IMR-90 (cell line): ENCODE measurements at regions not wholly inside any gene's neighbourhood (a gene's known extent, or its start where the extent isn't known, plus 50 kb on each side); places are given as distances from the start of the nearest gene placed in this dataset.

Experiments
- ATAC-seq: fragments of 200-7000 bp; cut with Tn5 transposase; 2 replicates; pipeline ENCODE4 v1.9.1; 2020; ENCODE audit warnings: low read depth, mild to moderate bottlenecking, moderate library complexity
- BruUV-seq: library from RNA; stranded (reverse); fragments of 400-500 nt; replicated peaks from 2 replicates; lab custom pipeline; 2021; lab: Mats Ljungman, UMichigan
- CTCF ChIA-PET: fragments of 300-600 bp; formaldehyde crosslinking; extraction: SDS; loops from one replicate; lab custom pipeline; 2021; ENCODE audit warnings: antibody characterized with exemption; lab: Yijun Ruan, JAX
- POLR2A ChIA-PET: fragments of 300-600 bp; sonication (Branson Sonifier 250); formaldehyde crosslinking; loops from one replicate; lab custom pipeline; 2022; ENCODE audit warnings: antibody characterized with exemption; ENCODE audit not compliant: unreplicated experiment; lab: Charles Lee
- DNase-seq: peaks from one replicate; pipeline ENCODE4 v3.0.0; 2013
- H2AFZ ChIP-seq: replicated peaks from 2 replicates; pipeline ENCODE3; 2013; ENCODE audit warnings: low read length, mild to moderate bottlenecking; ENCODE audit not compliant: poor library complexity
- H2AK5ac ChIP-seq: 2 replicates; pipeline ENCODE4 v1.6.1; 2013; ENCODE audit warnings: low read depth, low read length, inconsistent platforms
- H2AK9ac ChIP-seq: replicated peaks from 2 replicates; pipeline ENCODE3; 2013; ENCODE audit warnings: mild to moderate bottlenecking, low read depth, low read length, moderate library complexity; ENCODE audit not compliant: poor library complexity
- H2BK120ac ChIP-seq: 2 replicates; pipeline ENCODE4 v1.6.1; 2013; ENCODE audit warnings: low read depth, low read length, inconsistent platforms
- H2BK15ac ChIP-seq: 3 replicates; pipeline ENCODE4 v1.6.1; 2013; ENCODE audit warnings: low read depth, low read length, inconsistent platforms
- H2BK20ac ChIP-seq: 2 replicates; pipeline ENCODE4 v1.6.1; 2013; ENCODE audit warnings: low read depth, mild to moderate bottlenecking, inconsistent platforms, low read length, moderate library complexity
- H2BK5ac ChIP-seq: 2 replicates; pipeline ENCODE4 v1.6.1; 2013; ENCODE audit warnings: mild to moderate bottlenecking, low read depth, low read length, inconsistent platforms; ENCODE audit not compliant: poor library complexity, severe bottlenecking
- H3K14ac ChIP-seq: replicated peaks from 2 replicates; pipeline ENCODE4 v1.6.1; 2013; ENCODE audit warnings: low read depth, low read length, inconsistent platforms
- H3K18ac ChIP-seq: 2 replicates; pipeline ENCODE4 v1.6.1; 2013; ENCODE audit warnings: low read depth, low read length, control low read depth
- H3K23ac ChIP-seq: 2 replicates; pipeline ENCODE4 v1.6.1; 2013; ENCODE audit warnings: low read depth, low read length, inconsistent platforms
- H3K27ac ChIP-seq: 2 replicates; pipeline ENCODE4 v1.5.1; 2013; ENCODE audit warnings: mild to moderate bottlenecking, control low read depth, low read length; ENCODE audit not compliant: insufficient read depth
- H3K27me3 ChIP-seq: 2 replicates; pipeline ENCODE4 v1.6.1; 2013; ENCODE audit warnings: low read length; ENCODE audit not compliant: control insufficient read depth, insufficient read depth
- H3K36me3 ChIP-seq: 2 replicates; pipeline ENCODE4 v1.6.1; 2013; ENCODE audit warnings: low read length, mixed read lengths; ENCODE audit not compliant: control insufficient read depth, insufficient read depth
- H3K4ac ChIP-seq: 2 replicates; pipeline ENCODE4 v1.6.1; 2013; ENCODE audit warnings: low read depth, low read length, inconsistent platforms
- H3K4me1 ChIP-seq: 2 replicates; pipeline ENCODE4 v1.6.1; 2013; ENCODE audit warnings: low read length, mixed read lengths; ENCODE audit not compliant: control insufficient read depth, insufficient read depth
- H3K4me2 ChIP-seq: 2 replicates; pipeline ENCODE4 v1.6.1; 2013; ENCODE audit warnings: low read depth, mild to moderate bottlenecking, control low read depth, low read length, moderate library complexity
- H3K4me3 ChIP-seq: 2 replicates; pipeline ENCODE4 v1.5.1; 2013; ENCODE audit warnings: low read depth, mild to moderate bottlenecking, control low read depth, low read length, moderate library complexity; ENCODE audit not compliant: insufficient read depth
- H3K56ac ChIP-seq: 2 replicates; pipeline ENCODE4 v1.6.1; 2013; ENCODE audit warnings: low read length, inconsistent platforms; ENCODE audit not compliant: insufficient read depth; ENCODE audit errors: extremely low read depth
- H3K79me1 ChIP-seq, 2 experiments: 2 replicates each; pipeline ENCODE4 v1.6.1; 2013; ENCODE audit warnings: low read length in 2 of 2, inconsistent platforms in 1 of 2, low read depth in 1 of 2
- H3K9ac ChIP-seq: 2 replicates; pipeline ENCODE4 v1.6.1; 2013; ENCODE audit warnings: low read depth, low read length, control low read depth
- H3K9me1 ChIP-seq: 2 replicates; pipeline ENCODE4 v1.6.1; 2013; ENCODE audit warnings: low read length, inconsistent platforms; ENCODE audit not compliant: insufficient read depth
- H3K9me3 ChIP-seq: 2 replicates; pipeline ENCODE4 v1.6.1; 2013; ENCODE audit warnings: low read length; ENCODE audit not compliant: control insufficient read depth, insufficient read depth
- H4K20me1 ChIP-seq: 2 replicates; pipeline ENCODE4 v1.6.1; 2013; ENCODE audit warnings: low read length, inconsistent platforms; ENCODE audit not compliant: insufficient read depth
- H4K5ac ChIP-seq: 2 replicates; pipeline ENCODE4 v1.6.1; 2013; ENCODE audit warnings: mild to moderate bottlenecking, low read depth, low read length, control low read depth
- H4K8ac ChIP-seq, 2 experiments: 2 replicates each; pipeline ENCODE4 v1.6.1; 2013; ENCODE audit warnings: low read depth in 2 of 2, low read length in 2 of 2, control low read depth in 1 of 2, inconsistent platforms in 1 of 2
- H4K91ac ChIP-seq: 2 replicates; pipeline ENCODE4 v1.6.1; 2013; ENCODE audit warnings: low read depth, low read length, inconsistent platforms; ENCODE audit not compliant: insufficient read depth
- RAD21 ChIP-seq: IDR thresholded peaks from 2 replicates; pipeline ENCODE4 v1.6.1; 2012; ENCODE audit warnings: low read length, improper control_type of control experiment
- WGBS, 2 experiments: methylation state at CpG; one replicate each; pipeline versions ENCODE4 v1.1.5 to v1.1.7; 2013; ENCODE audit warnings: missing lambda C conversion rate in 2 of 2; ENCODE audit not compliant: insufficient read length in 1 of 2; ENCODE audit errors: extremely low coverage in 2 of 2; 5-methylcytosine and 5-hydroxymethylcytosine counted together
- dilution Hi-C: fragments of 300-500 bp; cut with HindIII; formaldehyde crosslinking; loops from one replicate; pipeline ENCODE4 v1.14.3; 2018; ENCODE audit warnings: low sequenced_read_pairs; ENCODE audit not compliant: unreplicated experiment
- in situ Hi-C: fragments of 300-500 bp; cut with MboI; formaldehyde crosslinking; loops from 3 replicates; pipeline ENCODE4 v1.14.3; 2019; ENCODE audit warnings: low sequenced_read_pairs, inconsistent platforms, mixed read lengths
- intact Hi-C: fragments of 100-400 bp; cut with micrococcal nuclease; formaldehyde crosslinking; loops from 2 replicates; pipeline ENCODE4 v1.10.0; 2022

- Histone ChIP-seq H2BK120ac (no peak overlapping the region), H2BK15ac (no peak overlapping the region), H3K36me3 (no peaks in the 10 kb centered on the region), H3K56ac (no peak overlapping the region), H4K91ac (no peak overlapping the region), H3K4me1 (no peaks in the 10 kb centered on the region), H3K14ac (no peak overlapping the region), H3K4me2 (no peak overlapping the region), H4K8ac (no peak overlapping the region), H3K27ac (no peak overlapping the region), H2AK9ac (no peak overlapping the region), H2BK5ac (no peak overlapping the region), H3K27me3 (no peaks in the 10 kb centered on the region), H2BK20ac (no peak overlapping the region), H3K4ac (no peak overlapping the region), H3K79me1 (no peaks in the 10 kb centered on the region), H3K23ac (no peak overlapping the region), H3K4me3 (no peak overlapping the region), H2AFZ (no peak overlapping the region), H2AK5ac (no peak overlapping the region), H4K5ac (no peak overlapping the region), H3K9ac (no peak overlapping the region), H3K9me3 (0 out of 2 replicates have a peak, but pooled peaks cover under 1% of the 10 kb centered on the region), H4K20me1 (no peaks in the 10 kb centered on the region), H3K9me1 (no peaks in the 10 kb centered on the region), H3K18ac (no peak overlapping the region)
- no peak for TF ChIP-seq RAD21
- ChIA-PET CTCF (no interaction called here), POLR2A (no interaction called here)
- in situ Hi-C loops, result no loop called here
- ATAC-seq (no peak), DNase-seq (no peak)
- intact Hi-C loops, result no loop called here
- no TSS peak for BruUV-seq
- no CpG with 5 or more reads among the region's 3 CpGs for WGBS, 2 experiments
- dilution Hi-C loops, result no loop called here
Observed at GRCh38 chr11:15699978-15700377, 585.3 kb downstream of the INSC start.
